DOHH2 (cell line): ENCODE measurements at regions not wholly inside any gene's neighbourhood (a gene's known extent, or its start where the extent isn't known, plus 50 kb on each side); places are given as distances from the start of the nearest gene placed in this dataset.

Experiments
- EZH2phosphoT487 ChIP-seq: fragments of 200-600 bp; sonication (generic); IDR thresholded peaks from 2 replicates; pipeline ENCODE4 v1.6.1; 2017; ENCODE audit warnings: borderline replicate concordance, mild to moderate bottlenecking, antibody characterized with exemption, low read length, moderate library complexity, mixed read lengths
- TF ChIP-seq, protein P1 (sequence below): fragments of 200-600 bp; sonication (generic); IDR thresholded peaks from one replicate; pipeline ENCODE4 v1.5.1; 2014; ENCODE audit warnings: antibody characterized with exemption, mild to moderate bottlenecking, low read depth, low read length; ENCODE audit not compliant: poor library complexity, severe bottlenecking

DNA sequence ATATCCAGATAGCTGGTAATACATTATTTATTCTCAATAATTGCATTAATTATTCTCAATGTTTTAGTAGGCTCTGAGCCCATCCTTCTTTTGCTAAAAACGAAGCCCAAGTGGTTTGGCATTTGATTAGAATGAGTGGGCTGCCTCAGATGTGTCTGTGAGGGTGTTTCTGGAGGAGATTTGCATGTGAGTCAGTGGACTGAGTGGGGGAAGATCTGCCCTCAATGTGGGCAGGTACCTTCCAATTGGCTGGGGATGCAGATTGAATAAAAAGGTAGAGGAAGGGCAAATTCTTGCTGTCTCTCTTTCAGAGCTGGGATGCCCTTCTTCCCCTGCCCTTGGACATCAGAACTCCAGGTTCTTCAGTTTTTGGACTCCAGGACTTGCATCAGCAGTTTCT is 290.6 kb upstream of the SMIM30 start:
- TF ChIP-seq, protein P1, sequence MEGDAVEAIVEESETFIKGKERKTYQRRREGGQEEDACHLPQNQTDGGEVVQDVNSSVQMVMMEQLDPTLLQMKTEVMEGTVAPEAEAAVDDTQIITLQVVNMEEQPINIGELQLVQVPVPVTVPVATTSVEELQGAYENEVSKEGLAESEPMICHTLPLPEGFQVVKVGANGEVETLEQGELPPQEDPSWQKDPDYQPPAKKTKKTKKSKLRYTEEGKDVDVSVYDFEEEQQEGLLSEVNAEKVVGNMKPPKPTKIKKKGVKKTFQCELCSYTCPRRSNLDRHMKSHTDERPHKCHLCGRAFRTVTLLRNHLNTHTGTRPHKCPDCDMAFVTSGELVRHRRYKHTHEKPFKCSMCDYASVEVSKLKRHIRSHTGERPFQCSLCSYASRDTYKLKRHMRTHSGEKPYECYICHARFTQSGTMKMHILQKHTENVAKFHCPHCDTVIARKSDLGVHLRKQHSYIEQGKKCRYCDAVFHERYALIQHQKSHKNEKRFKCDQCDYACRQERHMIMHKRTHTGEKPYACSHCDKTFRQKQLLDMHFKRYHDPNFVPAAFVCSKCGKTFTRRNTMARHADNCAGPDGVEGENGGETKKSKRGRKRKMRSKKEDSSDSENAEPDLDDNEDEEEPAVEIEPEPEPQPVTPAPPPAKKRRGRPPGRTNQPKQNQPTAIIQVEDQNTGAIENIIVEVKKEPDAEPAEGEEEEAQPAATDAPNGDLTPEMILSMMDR = no peak
- TF ChIP-seq EZH2phosphoT487 = no peak
